ENCODE measurements at regions not wholly inside any gene's neighbourhood (a gene's known extent, or its start where the extent isn't known, plus 50 kb on each side); places are given as distances from the start of the nearest gene placed in this dataset.

DNA sequence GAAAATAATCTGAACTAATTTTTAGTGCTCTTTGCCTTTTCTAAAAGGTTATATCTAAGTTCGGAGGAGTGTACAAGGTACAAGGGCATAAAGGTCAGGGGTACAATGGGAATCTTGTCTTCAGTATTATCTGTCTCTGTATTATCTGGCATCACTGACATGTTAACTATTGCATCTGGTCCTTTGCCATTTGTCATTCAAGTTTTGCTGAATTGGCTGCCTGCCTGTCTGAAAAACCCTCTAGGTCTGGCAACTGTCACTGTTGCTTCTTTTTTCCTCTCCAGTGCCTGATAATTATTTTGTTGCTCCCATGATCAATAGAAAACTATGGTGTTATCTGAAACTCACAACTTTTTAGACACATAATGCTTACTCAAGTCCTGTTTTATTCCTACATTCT lies 112.5 kb upstream of the STK26 start:
- no peak for DNase-seq

- DNase-seq = no peak
Observed at GRCh38 chrX:131915488-131915887, 107.6 kb upstream of the STK26 start.

DNA sequence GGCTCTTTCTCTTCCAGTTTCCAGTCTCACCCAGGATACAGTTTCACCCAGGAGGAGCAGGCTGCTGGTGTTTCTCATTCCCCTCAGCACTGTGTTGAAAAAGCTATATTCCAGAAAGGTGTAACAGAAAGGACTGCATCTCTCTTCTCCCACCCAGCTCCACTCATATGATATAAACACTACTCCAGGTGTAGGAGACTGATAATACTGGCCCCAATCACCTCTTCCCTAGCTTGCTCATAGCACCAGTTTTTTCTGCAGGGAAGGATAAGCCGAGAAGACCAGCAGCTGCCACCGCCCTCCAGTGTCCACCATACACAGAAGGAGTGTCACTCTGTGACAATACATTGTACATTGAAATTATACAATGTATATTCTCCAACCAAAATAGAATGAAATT lies 105.5 kb upstream of the STK26 start:
- no peak for DNase-seq

DNA sequence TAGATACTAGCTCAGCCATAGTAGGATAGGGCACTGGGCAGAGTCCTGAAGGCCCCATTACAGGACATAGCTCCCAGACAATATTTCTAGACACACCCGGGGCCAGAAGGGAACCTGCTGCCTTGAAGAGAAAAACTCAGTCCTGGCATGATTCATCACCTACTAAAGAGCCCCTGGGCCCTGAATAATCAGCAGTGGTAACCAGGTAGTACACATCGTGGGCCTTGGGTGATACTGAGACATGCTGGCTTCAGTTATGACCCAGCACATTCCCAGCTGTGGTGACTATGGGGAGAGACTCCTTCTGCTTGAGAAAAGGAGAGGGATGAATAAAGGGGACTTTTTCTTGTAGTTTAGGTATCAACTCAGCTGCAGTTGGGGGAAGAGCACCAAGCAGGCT lies 104.3 kb upstream of the STK26 start:
- no peak for DNase-seq

GRCh38 chrX:131923614-131924250 lies 99.4 kb upstream of the STK26 start:
- no peak for DNase-seq

- no peak for DNase-seq
Observed at GRCh38 chrX:131938749-131939148, 84.4 kb upstream of the STK26 start.

- no peak for DNase-seq
Observed at GRCh38 chrX:131942034-131942433, 81.1 kb upstream of the STK26 start.

GRCh38 chrX:131944936-131945902 lies 77.9 kb upstream of the STK26 start:
- no peak for DNase-seq

DNA sequence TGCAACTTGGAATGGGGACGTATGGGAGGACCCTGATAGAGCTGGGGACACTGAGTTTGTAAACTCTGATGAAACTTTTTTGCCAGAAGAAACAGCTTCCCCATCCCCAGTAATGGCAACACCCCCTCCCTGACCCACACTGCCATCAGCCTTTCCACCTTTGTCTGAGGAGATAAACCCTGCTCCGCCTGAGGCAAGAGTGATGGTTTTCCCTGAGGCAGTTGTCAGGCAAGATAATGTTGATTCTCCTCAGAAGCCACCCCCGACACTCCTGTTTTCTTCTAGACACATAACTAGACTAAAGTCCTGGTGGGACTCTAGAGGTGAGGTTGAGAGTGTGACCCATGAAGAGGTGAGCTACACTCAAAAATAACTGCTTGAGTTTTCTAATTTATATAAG lies 71.9 kb upstream of the STK26 start:
- no peak for DNase-seq

DNA sequence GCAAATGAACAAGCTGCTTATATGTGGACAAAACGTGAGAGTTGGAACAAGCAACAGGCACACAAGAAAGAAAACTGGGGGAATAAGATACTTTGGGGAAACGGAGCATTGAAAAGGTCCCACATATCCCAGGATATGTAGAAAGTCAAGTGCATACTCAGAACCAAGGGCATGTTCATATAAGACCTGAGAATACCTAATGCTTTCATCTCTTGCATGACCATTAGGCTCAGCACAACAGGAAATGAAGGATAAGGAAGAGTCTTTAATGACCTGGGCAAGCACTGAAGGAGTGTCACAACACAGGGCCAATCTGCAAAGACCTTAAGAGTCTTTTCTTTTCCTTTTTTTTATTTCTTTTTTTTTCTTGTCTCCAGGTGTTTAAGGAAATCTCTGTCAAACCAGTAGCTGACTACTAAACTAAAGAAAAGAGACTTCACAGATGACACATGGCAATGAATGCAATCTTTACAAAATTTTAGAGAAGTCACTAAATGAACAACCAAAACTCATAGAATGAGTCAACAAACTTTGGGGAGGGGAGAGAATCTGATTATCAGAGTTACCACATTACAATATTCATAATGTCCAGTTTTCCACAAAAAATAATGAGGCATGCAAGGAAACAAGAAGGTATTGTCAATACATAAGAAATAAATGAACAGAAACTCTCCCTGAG lies 67.9 kb upstream of the STK26 start:
- no peak for DNase-seq

GRCh38 chrX:131958724-131959123 lies 64.4 kb upstream of the STK26 start:
- no peak for DNase-seq

DNA sequence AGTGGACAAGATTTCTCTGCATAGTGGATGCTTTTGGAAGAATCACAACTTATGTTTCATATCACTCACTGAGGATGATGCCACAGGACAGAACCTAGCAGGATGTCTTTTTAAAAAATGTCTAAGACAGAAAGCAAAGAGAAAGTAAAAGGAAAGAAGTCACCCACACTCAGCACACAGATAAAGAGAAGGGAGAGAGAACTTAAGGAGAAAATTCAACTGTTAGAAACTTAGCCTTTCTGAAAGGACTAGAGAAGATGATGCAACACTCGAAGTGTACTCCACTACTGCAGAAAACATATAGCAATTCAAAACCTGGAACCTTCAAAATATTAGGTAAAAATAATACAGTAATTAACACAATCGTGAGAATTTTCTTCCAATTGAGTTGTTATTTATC lies 52.8 kb upstream of the STK26 start:
- no peak for DNase-seq
